GM12875 (cell line): ENCODE measurements at regions not wholly inside any gene's neighbourhood (a gene's known extent, or its start where the extent isn't known, plus 50 kb on each side); places are given as distances from the start of the nearest gene placed in this dataset.
"Not testable (repeated sequence)": the region's sequence is repeated elsewhere in the genome, so short reads cannot be mapped to it uniquely, and the experiment has no call there.

ENCODE experiments used
- H3K4me3 ChIP-seq: one replicate; pipeline ENCODE4 v1.5.1; 2011; ENCODE audit warnings: low read depth, low read length, control low read depth
- CTCF ChIP-seq: IDR thresholded peaks from 2 replicates; pipeline ENCODE4 v1.5.1; 2011; ENCODE audit warnings: low read depth, mild to moderate bottlenecking, control low read depth, inconsistent platforms, low read length, moderate library complexity, borderline replicate concordance; ENCODE audit not compliant: insufficient read depth

- no peak overlapping the region for H3K4me3 ChIP-seq
- no peak for TF ChIP-seq CTCF
Measured at GRCh38 chr9:33649463-33649862, 125.4 kb downstream of the ANKRD18B start.

- no peak overlapping the region for H3K4me3 ChIP-seq
- no peak for TF ChIP-seq CTCF
Measured at GRCh38 chr9:33651125-33651524, 127.1 kb downstream of the ANKRD18B start.

GRCh38 chr9:33659921-33660320 lies 135.4 kb upstream of the PRSS3 start:
- H3K4me3 ChIP-seq = no peak overlapping the region
- TF ChIP-seq CTCF = no peak

- H3K4me3 ChIP-seq = no peak overlapping the region
- no peak for TF ChIP-seq CTCF
Measured at GRCh38 chr9:33660772-33661171, 134.6 kb upstream of the PRSS3 start.

GRCh38 chr9:33661176-33661575 lies 134.2 kb upstream of the PRSS3 start:
- no peak for TF ChIP-seq CTCF
- no peak overlapping the region for H3K4me3 ChIP-seq

- H3K4me3 ChIP-seq = no peak overlapping the region
Measured at GRCh38 chr9:33662871-33663270, 132.5 kb upstream of the PRSS3 start.

GRCh38 chr9:33676194-33676745 lies 119.1 kb upstream of the PRSS3 start:
- not testable (repeated sequence) for H3K4me3 ChIP-seq

More at GRCh38 chr9:33662871-33663270, 132.5 kb upstream of the PRSS3 start:
- TF ChIP-seq CTCF = no peak

- no peak overlapping the region for H3K4me3 ChIP-seq
- no peak for TF ChIP-seq CTCF
Measured at GRCh38 chr9:33676746-33677505, 118.4 kb upstream of the PRSS3 start.
